Lower lobe of right lung (tissue), 2 donors: ENCODE measurements at regions not wholly inside any gene's neighbourhood (a gene's known extent, or its start where the extent isn't known, plus 50 kb on each side); places are given as distances from the start of the nearest gene placed in this dataset.

Experiments
- ATAC-seq, 2 donors: fragments of 200-7000 bp; cut with Tn5 transposase; one replicate each; pipeline ENCODE4 v1.9.1; 2020 to 2022; ENCODE audit warnings: mild to moderate bottlenecking in 2 of 2, moderate library complexity in 2 of 2
- DNase-seq: peaks from one replicate; pipeline ENCODE4 v3.0.0-alpha.2; 2020
- H3K27ac ChIP-seq: fragments of 200-600 bp; one replicate; pipeline ENCODE4 v1.8.0; 2022
- H3K27me3 ChIP-seq: fragments of 200-600 bp; one replicate; pipeline ENCODE4 v1.8.0; 2022; ENCODE audit warnings: low read depth
- H3K36me3 ChIP-seq: fragments of 200-600 bp; one replicate; pipeline ENCODE4 v1.8.0; 2022; ENCODE audit warnings: mild to moderate bottlenecking
- H3K4me1 ChIP-seq: fragments of 200-600 bp; one replicate; pipeline ENCODE4 v1.8.0; 2022
- H3K4me3 ChIP-seq: fragments of 200-600 bp; one replicate; pipeline ENCODE4 v1.8.0; 2022; ENCODE audit warnings: mild to moderate bottlenecking
- H3K9me3 ChIP-seq: fragments of 200-600 bp; one replicate; pipeline ENCODE4 v1.8.0; 2022
- CTCF ChIP-seq: fragments of 200-600 bp; IDR thresholded peaks from one replicate; pipeline ENCODE4 v1.8.0; 2022; ENCODE audit warnings: antibody characterized with exemption, mild to moderate bottlenecking
- intact Hi-C: fragments of 100-400 bp; cut with DNase I; formaldehyde crosslinking; loops from one replicate; pipeline ENCODE4 v1.11.0; 2022
- donor health status: DM: no; HTN: yes; CAD: no; lungs with severe emphysema.

- Histone ChIP-seq H3K27me3 (no peaks in the 10 kb centered on the region), H3K4me1 (no peaks in the 10 kb centered on the region), H3K9me3 (no peaks in the 10 kb centered on the region), H3K27ac (no peak overlapping the region), H3K36me3 (no peaks in the 10 kb centered on the region), H3K4me3 (no peak overlapping the region)
- DNase-seq = no peak
- no peak for ATAC-seq
- TF ChIP-seq CTCF = no peak
- intact Hi-C loops = no loop called here
Measured at GRCh38 chr13:27673911-27674310, 52.2 kb downstream of the POLR1D start.

- H3K27me3 ChIP-seq = no peaks in the 10 kb centered on the region
Measured at GRCh38 chr13:27678306-27679040, 56.8 kb downstream of the POLR1D start.

GRCh38 chr13:27679396-27679795 lies 57.7 kb downstream of the POLR1D start:
- intact Hi-C loops = no loop called here
- DNase-seq (no peak), ATAC-seq (no peak)
- Histone ChIP-seq H3K4me3 (no peak overlapping the region), H3K4me1 (no peaks in the 10 kb centered on the region), H3K27me3 (no peaks in the 10 kb centered on the region), H3K36me3 (no peaks in the 10 kb centered on the region), H3K27ac (no peak overlapping the region), H3K9me3 (no peaks in the 10 kb centered on the region)
- TF ChIP-seq CTCF = no peak

More at GRCh38 chr13:27678306-27679040, 56.8 kb downstream of the POLR1D start:
- no peak overlapping the region for H3K27ac ChIP-seq
- TF ChIP-seq CTCF = no peak
- H3K4me1 ChIP-seq = no peaks in the 10 kb centered on the region
- intact Hi-C loops = no loop called here
- H3K9me3 ChIP-seq = no peaks in the 10 kb centered on the region
- H3K36me3 ChIP-seq = no peaks in the 10 kb centered on the region
- no peak overlapping the region for H3K4me3 ChIP-seq
- DNase-seq (no peak), ATAC-seq (peak in 1 of 2 donors; percentile 16)

- no peak for TF ChIP-seq CTCF
- H3K4me1 ChIP-seq = no peaks in the 10 kb centered on the region
- no peak overlapping the region for H3K4me3 ChIP-seq
- H3K9me3 ChIP-seq = no peaks in the 10 kb centered on the region
- intact Hi-C loops = no loop called here
- no peak overlapping the region for H3K27ac ChIP-seq
- H3K36me3 ChIP-seq = no peaks in the 10 kb centered on the region
- ATAC-seq (no peak), DNase-seq (no peak)
- H3K27me3 ChIP-seq = no peaks in the 10 kb centered on the region
Measured at GRCh38 chr13:27679896-27680295, 58.2 kb downstream of the POLR1D start.

GRCh38 chr13:27680465-27680864 lies 58.8 kb downstream of the POLR1D start:
- TF ChIP-seq CTCF = no peak
- intact Hi-C loops = no loop called here
- Histone ChIP-seq H3K36me3 (no peaks in the 10 kb centered on the region), H3K27ac (no peak overlapping the region), H3K9me3 (no peaks in the 10 kb centered on the region), H3K4me3 (no peak overlapping the region), H3K27me3 (no peaks in the 10 kb centered on the region), H3K4me1 (no peaks in the 10 kb centered on the region)
- ATAC-seq = no peak
- no peak for DNase-seq
